ENCODE measurements at regions not wholly inside any gene's neighbourhood (a gene's known extent, or its start where the extent isn't known, plus 50 kb on each side); places are given as distances from the start of the nearest gene placed in this dataset.

GRCh38 chr4:105075045-105075444 is 71.6 kb upstream of the TET2 start:
- TF ChIP-seq CTCF (conservative IDR thresholded peaks at IDR 0.05; ENCODE audit: low read depth, low read length) = no peak
- no peak for DNase-seq (ENCODE audit: low read depth)
- no peak overlapping the region for H3K4me3 ChIP-seq (ENCODE audit: low read length)

- DNase-seq (ENCODE audit: low read depth) = peak; percentile 97
- H3K4me3 ChIP-seq (ENCODE audit: low read length) = peak overlapping the region; percentile 0
- no peak for TF ChIP-seq CTCF (conservative IDR thresholded peaks at IDR 0.05; ENCODE audit: low read depth, low read length)
Measured at GRCh38 chr4:105088110-105088879, 58.4 kb upstream of the TET2 start.

GRCh38 chr4:105092356-105092755 is 54.3 kb upstream of the TET2 start:
- peak; percentile 94 for DNase-seq (ENCODE audit: low read depth)
- no peak for TF ChIP-seq CTCF (conservative IDR thresholded peaks at IDR 0.05; ENCODE audit: low read depth, low read length)
- H3K4me3 ChIP-seq (ENCODE audit: low read length) = no peak overlapping the region

GRCh38 chr4:105092768-105093167 is 53.9 kb upstream of the TET2 start:
- H3K4me3 ChIP-seq (ENCODE audit: low read length) = no peak overlapping the region
- DNase-seq (ENCODE audit: low read depth) = no peak
- TF ChIP-seq CTCF (conservative IDR thresholded peaks at IDR 0.05; ENCODE audit: low read depth, low read length) = no peak

- H3K4me3 ChIP-seq (ENCODE audit: low read length) = no peak overlapping the region
- TF ChIP-seq CTCF (conservative IDR thresholded peaks at IDR 0.05; ENCODE audit: low read depth, low read length) = no peak
- DNase-seq (ENCODE audit: low read depth) = no peak
Measured at GRCh38 chr4:105093975-105094374, 52.7 kb upstream of the TET2 start.
